H9 (cell line): ENCODE measurements at regions not wholly inside any gene's neighbourhood (a gene's known extent, or its start where the extent isn't known, plus 50 kb on each side); places are given as distances from the start of the nearest gene placed in this dataset.
A peak's percentile ranks its signal among the peaks of the same experiment; 100 is the strongest.

ENCODE experiments used
- DNase-seq: peaks from one replicate; pipeline ENCODE4 v3.0.0-alpha.2; 2017
- H2AFZ ChIP-seq: one replicate; pipeline ENCODE4 v1.6.1; 2013; ENCODE audit warnings: mild to moderate bottlenecking, low read length, control low read depth, moderate library complexity
- H2AK5ac ChIP-seq: 2 replicates; pipeline ENCODE4 v1.6.1; 2013; ENCODE audit warnings: low read length, control low read depth, mixed read lengths; ENCODE audit not compliant: insufficient read length
- H2BK120ac ChIP-seq: one replicate; pipeline ENCODE4 v1.6.1; 2013; ENCODE audit warnings: low read depth, mild to moderate bottlenecking, low read length, control low read depth, inconsistent platforms; ENCODE audit not compliant: poor library complexity, severe bottlenecking
- H2BK12ac ChIP-seq: 2 replicates; pipeline ENCODE4 v1.6.1; 2013; ENCODE audit warnings: low read length, control low read depth, mixed read lengths, low read depth; ENCODE audit not compliant: insufficient read length
- H2BK15ac ChIP-seq: 2 replicates; pipeline ENCODE4 v1.6.1; 2013; ENCODE audit warnings: low read depth, low read length, control low read depth
- H2BK20ac ChIP-seq: one replicate; pipeline ENCODE4 v1.6.1; 2013; ENCODE audit warnings: low read depth, mild to moderate bottlenecking, low read length, control low read depth, inconsistent platforms; ENCODE audit not compliant: poor library complexity, severe bottlenecking
- H2BK5ac ChIP-seq: 2 replicates; pipeline ENCODE4 v1.6.1; 2013; ENCODE audit warnings: low read length, control low read depth, mixed read lengths; ENCODE audit not compliant: insufficient read length
- H3K14ac ChIP-seq: 2 replicates; pipeline ENCODE4 v1.6.1; 2013; ENCODE audit warnings: low read length, control low read depth; ENCODE audit not compliant: insufficient read depth
- H3K18ac ChIP-seq: 2 replicates; pipeline ENCODE4 v1.6.1; 2013; ENCODE audit warnings: low read depth, mild to moderate bottlenecking, mixed read lengths, low read length, control low read depth; ENCODE audit not compliant: insufficient read length
- H3K23ac ChIP-seq: 2 replicates; pipeline ENCODE4 v1.6.1; 2013; ENCODE audit warnings: low read length, control low read depth, mixed read lengths, low read depth; ENCODE audit not compliant: insufficient read length
- H3K23me2 ChIP-seq: 2 replicates; pipeline ENCODE4 v1.6.1; 2013; ENCODE audit warnings: low read depth, mild to moderate bottlenecking, mixed read lengths, low read length, control low read depth; ENCODE audit not compliant: insufficient read length, poor library complexity, severe bottlenecking
- H3K27ac ChIP-seq: 2 replicates; pipeline ENCODE4 v1.5.1; 2013; ENCODE audit warnings: low read length, control low read depth, mixed read lengths, low read depth; ENCODE audit not compliant: insufficient read length
- H3K27me3 ChIP-seq: 2 replicates; pipeline ENCODE4 v1.6.1; 2013; ENCODE audit warnings: low read length, control low read depth, inconsistent platforms; ENCODE audit not compliant: insufficient read depth
- H3K4ac ChIP-seq: 2 replicates; pipeline ENCODE4 v1.6.1; 2013; ENCODE audit warnings: low read depth, mild to moderate bottlenecking, control low read depth, inconsistent platforms, low read length, moderate library complexity
- H3K4me1 ChIP-seq: 2 replicates; pipeline ENCODE4 v1.6.1; 2013; ENCODE audit warnings: low read length, control low read depth, inconsistent platforms; ENCODE audit not compliant: insufficient read depth
- H3K4me2 ChIP-seq: 2 replicates; pipeline ENCODE4 v1.6.1; 2013; ENCODE audit warnings: low read length, control low read depth, mixed read lengths; ENCODE audit not compliant: insufficient read length, insufficient read depth
- H3K56ac ChIP-seq: 2 replicates; pipeline ENCODE4 v1.6.1; 2013; ENCODE audit warnings: low read depth, mild to moderate bottlenecking, mixed read lengths, low read length, control low read depth; ENCODE audit not compliant: insufficient read length
- H3K79me1 ChIP-seq: 2 replicates; pipeline ENCODE4 v1.6.1; 2013; ENCODE audit warnings: low read depth, mild to moderate bottlenecking, moderate library complexity, low read length, control low read depth, inconsistent platforms; ENCODE audit not compliant: insufficient read depth, poor library complexity, severe bottlenecking
- H3K79me2 ChIP-seq: 2 replicates; pipeline ENCODE4 v1.6.1; 2013; ENCODE audit warnings: low read length, control low read depth, inconsistent platforms; ENCODE audit not compliant: insufficient read depth
- H3K9ac ChIP-seq: 2 replicates; pipeline ENCODE4 v1.6.1; 2013; ENCODE audit warnings: low read length, control low read depth, mixed read lengths; ENCODE audit not compliant: insufficient read length; ENCODE audit errors: extremely low read depth
- H3K9me3 ChIP-seq: one replicate; pipeline ENCODE4 v1.6.1; 2013; ENCODE audit warnings: low read depth, low read length, inconsistent platforms; ENCODE audit not compliant: control insufficient read depth
- H3T11ph ChIP-seq: one replicate; pipeline ENCODE4 v1.6.1; 2013; ENCODE audit warnings: mild to moderate bottlenecking, low read length, control low read depth, inconsistent platforms
- H4K20me1 ChIP-seq: one replicate; pipeline ENCODE4 v1.6.1; 2013; ENCODE audit not compliant: control insufficient read depth, insufficient read length, insufficient read depth
- H4K5ac ChIP-seq: 2 replicates; pipeline ENCODE4 v1.6.1; 2013; ENCODE audit warnings: low read depth, mild to moderate bottlenecking, mixed read lengths, low read length, control low read depth; ENCODE audit not compliant: insufficient read length
- H4K8ac ChIP-seq: replicated peaks from 2 replicates; pipeline ENCODE4 v1.6.1; 2013; ENCODE audit warnings: low read length, control low read depth, mixed read lengths, low read depth; ENCODE audit not compliant: insufficient read length
- H4K91ac ChIP-seq: 2 replicates; pipeline ENCODE4 v1.6.1; 2013; ENCODE audit warnings: low read depth, mild to moderate bottlenecking, moderate library complexity, mixed read lengths, low read length, control low read depth; ENCODE audit not compliant: insufficient read length
- H3K27ac Mint-ChIP-seq, 3 experiments: 2 replicates in 2 of 3; 3 replicates in 1 of 3; pipeline ENCODE4 v1.8.0; 2020 to 2021; ENCODE audit warnings: mixed read lengths in 3 of 3, mild to moderate bottlenecking in 1 of 3, moderate library complexity in 1 of 3
- H3K27me3 Mint-ChIP-seq: 2 replicates; pipeline ENCODE4 v1.8.0; 2021; ENCODE audit warnings: low read depth, mild to moderate bottlenecking, moderate library complexity, mixed read lengths
- H3K36me3 Mint-ChIP-seq, 3 experiments: 2 replicates in 2 of 3; 3 replicates in 1 of 3; pipeline ENCODE4 v1.8.0; 2020 to 2021; ENCODE audit warnings: low read depth in 3 of 3, mixed read lengths in 3 of 3; ENCODE audit not compliant: insufficient read depth in 1 of 3
- H3K4me1 Mint-ChIP-seq, 2 experiments: 2 replicates each; pipeline ENCODE4 v1.8.0; 2020; ENCODE audit warnings: mixed read lengths in 2 of 2
- H3K4me3 Mint-ChIP-seq, 2 experiments: 2 replicates in 1 of 2; 3 replicates in 1 of 2; pipeline ENCODE4 v1.8.0; 2020 to 2021; ENCODE audit warnings: mild to moderate bottlenecking in 2 of 2, mixed read lengths in 2 of 2, moderate library complexity in 1 of 2
- H3K9me3 Mint-ChIP-seq, 2 experiments: 2 replicates in 1 of 2; 3 replicates in 1 of 2; pipeline ENCODE4 v1.8.0; 2020; ENCODE audit warnings: mild to moderate bottlenecking in 2 of 2, mixed read lengths in 2 of 2, moderate library complexity in 1 of 2
- WGBS: extraction: QIAGEN DNeasy Blood & Tissue Kit; methylation state at CpG from one replicate; pipeline ENCODE4 v1.1.7; 2013; ENCODE audit warnings: missing lambda C conversion rate, low lambda C conversion rate, mixed read lengths; ENCODE audit not compliant: insufficient read length; ENCODE audit errors: extremely low coverage; 5-methylcytosine and 5-hydroxymethylcytosine counted together
- TF ChIP-seq, protein P1 (sequence below): fragments of 200-600 bp; sonication (generic); conservative IDR thresholded peaks from 3 replicates; pipeline ENCODE4 v1.8.0; 2021; ENCODE audit warnings: antibody characterized with exemption, mild to moderate bottlenecking

- no peak overlapping the region for H2AK5ac ChIP-seq
- peaks cover 3 to 5% of the 10 kb centered on the region in 2 experiments; a peak in 4 of 5 replicates for H3K9me3 Mint-ChIP-seq
- no peak overlapping the region for H3K14ac ChIP-seq
- H3K9me3 ChIP-seq: no peaks in the 10 kb centered on the region
- no peak overlapping the region for H4K91ac ChIP-seq
- H3K23me2 ChIP-seq: no peaks in the 10 kb centered on the region
- no peaks in the 10 kb centered on the region for H4K20me1 ChIP-seq
- H3K18ac ChIP-seq: no peak overlapping the region
- no peak overlapping the region for H2BK12ac ChIP-seq
- no peak overlapping the region for H2BK15ac ChIP-seq
- H3T11ph ChIP-seq: no peak overlapping the region
- H3K4me2 ChIP-seq: no peak overlapping the region
- H3K4me1 Mint-ChIP-seq: peaks cover 15 to 23% of the 10 kb centered on the region in 2 experiments
- H3K9ac ChIP-seq: no peak overlapping the region
- no peak overlapping the region for H4K8ac ChIP-seq
- H2AFZ ChIP-seq: no peak overlapping the region
- no peak overlapping the region for H3K4me3 Mint-ChIP-seq
- H3K79me2 ChIP-seq: no peaks in the 10 kb centered on the region
- peak overlapping the region; percentile 76 to 87 (median 87); a peak in 4 of 7 replicates for H3K27ac Mint-ChIP-seq
- H3K4me1 ChIP-seq: no peaks in the 10 kb centered on the region
- H2BK120ac ChIP-seq: no peak overlapping the region
- no peak overlapping the region for H2BK5ac ChIP-seq
- TF ChIP-seq, protein P1, sequence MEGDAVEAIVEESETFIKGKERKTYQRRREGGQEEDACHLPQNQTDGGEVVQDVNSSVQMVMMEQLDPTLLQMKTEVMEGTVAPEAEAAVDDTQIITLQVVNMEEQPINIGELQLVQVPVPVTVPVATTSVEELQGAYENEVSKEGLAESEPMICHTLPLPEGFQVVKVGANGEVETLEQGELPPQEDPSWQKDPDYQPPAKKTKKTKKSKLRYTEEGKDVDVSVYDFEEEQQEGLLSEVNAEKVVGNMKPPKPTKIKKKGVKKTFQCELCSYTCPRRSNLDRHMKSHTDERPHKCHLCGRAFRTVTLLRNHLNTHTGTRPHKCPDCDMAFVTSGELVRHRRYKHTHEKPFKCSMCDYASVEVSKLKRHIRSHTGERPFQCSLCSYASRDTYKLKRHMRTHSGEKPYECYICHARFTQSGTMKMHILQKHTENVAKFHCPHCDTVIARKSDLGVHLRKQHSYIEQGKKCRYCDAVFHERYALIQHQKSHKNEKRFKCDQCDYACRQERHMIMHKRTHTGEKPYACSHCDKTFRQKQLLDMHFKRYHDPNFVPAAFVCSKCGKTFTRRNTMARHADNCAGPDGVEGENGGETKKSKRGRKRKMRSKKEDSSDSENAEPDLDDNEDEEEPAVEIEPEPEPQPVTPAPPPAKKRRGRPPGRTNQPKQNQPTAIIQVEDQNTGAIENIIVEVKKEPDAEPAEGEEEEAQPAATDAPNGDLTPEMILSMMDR: no peak
- no peak overlapping the region for H3K4ac ChIP-seq
- H4K5ac ChIP-seq: no peak overlapping the region
- no peak overlapping the region for H3K56ac ChIP-seq
- H3K27me3 ChIP-seq: no peaks in the 10 kb centered on the region
- H3K23ac ChIP-seq: no peak overlapping the region
- no peak overlapping the region for H3K27ac ChIP-seq
- no peak for DNase-seq
- no peaks in the 10 kb centered on the region for H3K79me1 ChIP-seq
- no peak overlapping the region for H2BK20ac ChIP-seq
- no CpG with 5 or more reads among the region's 3 CpGs for WGBS
- peaks cover 0 to 3% (median 2%) of the 10 kb centered on the region in 3 experiments; a peak in 4 of 7 replicates for H3K36me3 Mint-ChIP-seq
- H3K27me3 Mint-ChIP-seq: no peaks in the 10 kb centered on the region
These were observed 199.1 kb upstream of the TMPRSS15 start for GRCh38 chr21:18602711-18603110.
